Sigmoid colon (tissue), 6 donors: ENCODE measurements at regions not wholly inside any gene's neighbourhood (a gene's known extent, or its start where the extent isn't known, plus 50 kb on each side); places are given as distances from the start of the nearest gene placed in this dataset.

Source experiments
- DNase-seq: peaks from one replicate; pipeline ENCODE4 v3.0.0-alpha.2; 2019
- H3K27ac ChIP-seq, 4 donors: fragments of 200-600 bp; sonication (generic); one replicate each; pipeline ENCODE4 v1.5.1; 2016 to 2019; ENCODE audit warnings: mild to moderate bottlenecking in 1 of 4
- H3K27me3 ChIP-seq, 3 donors: fragments of 200-600 bp; sonication (generic); one replicate each; pipeline ENCODE4 v1.5.1; 2019; ENCODE audit warnings: mild to moderate bottlenecking in 1 of 3
- H3K36me3 ChIP-seq, 4 donors: fragments of 200-600 bp; sonication (generic); one replicate each; pipeline ENCODE4 v1.5.1; 2016 to 2019
- H3K4me1 ChIP-seq, 4 donors: fragments of 200-600 bp; sonication (generic); one replicate each; pipeline ENCODE4 v1.5.1; 2017 to 2019
- H3K4me3 ChIP-seq, 4 donors: fragments of 200-600 bp; sonication (generic); one replicate each; pipeline ENCODE4 v1.5.1; 2017 to 2019; ENCODE audit warnings: mild to moderate bottlenecking in 2 of 4, moderate library complexity in 1 of 4
- H3K9me3 ChIP-seq, 4 donors: fragments of 200-600 bp in 3 of 4; sonication (generic) in 3 of 4; one replicate each; pipeline versions ENCODE4 v1.5.1 to v1.6.1; 2013 to 2019
- EP300 ChIP-seq, 4 donors: sonication (generic); formaldehyde crosslinking; IDR thresholded peaks; one replicate each; pipeline ENCODE4 v1.6.1; 2017; ENCODE audit warnings: antibody characterized with exemption in 4 of 4
- POLR2A ChIP-seq, 2 donors: fragments of 450-650 bp; IDR thresholded peaks; one replicate each; pipeline ENCODE4 v1.6.1; 2016; ENCODE audit warnings: antibody characterized with exemption in 2 of 2, mild to moderate bottlenecking in 2 of 2, moderate library complexity in 2 of 2
- POLR2AphosphoS5 ChIP-seq, 4 donors: sonication (generic); formaldehyde crosslinking; IDR thresholded peaks; one replicate each; pipeline ENCODE4 v1.6.1; 2017; ENCODE audit warnings: antibody characterized with exemption in 4 of 4
- WGBS, 2 donors: extraction: QIAGEN DNeasy Blood & Tissue Kit; methylation state at CpG; one replicate each; pipeline ENCODE4 v1.1.7; 2013; 5-methylcytosine and 5-hydroxymethylcytosine counted together
- intact Hi-C: fragments of 100-400 bp; cut with DNase I; formaldehyde crosslinking; loops from one replicate; pipeline ENCODE4 v1.15.1; 2023
- TF ChIP-seq, protein P1 (sequence below), 4 experiments: fragments of 450-650 bp in 3 of 4; fragments of 200-600 bp in 1 of 4; IDR thresholded peaks; one replicate each; pipeline ENCODE4 v1.5.1; 2016 to 2019; ENCODE audit warnings: antibody characterized with exemption in 4 of 4, mild to moderate bottlenecking in 3 of 4, moderate library complexity in 2 of 4
- donor health status: healthy with polysubstance abuse.
- donor health status: healthy.

DNA sequence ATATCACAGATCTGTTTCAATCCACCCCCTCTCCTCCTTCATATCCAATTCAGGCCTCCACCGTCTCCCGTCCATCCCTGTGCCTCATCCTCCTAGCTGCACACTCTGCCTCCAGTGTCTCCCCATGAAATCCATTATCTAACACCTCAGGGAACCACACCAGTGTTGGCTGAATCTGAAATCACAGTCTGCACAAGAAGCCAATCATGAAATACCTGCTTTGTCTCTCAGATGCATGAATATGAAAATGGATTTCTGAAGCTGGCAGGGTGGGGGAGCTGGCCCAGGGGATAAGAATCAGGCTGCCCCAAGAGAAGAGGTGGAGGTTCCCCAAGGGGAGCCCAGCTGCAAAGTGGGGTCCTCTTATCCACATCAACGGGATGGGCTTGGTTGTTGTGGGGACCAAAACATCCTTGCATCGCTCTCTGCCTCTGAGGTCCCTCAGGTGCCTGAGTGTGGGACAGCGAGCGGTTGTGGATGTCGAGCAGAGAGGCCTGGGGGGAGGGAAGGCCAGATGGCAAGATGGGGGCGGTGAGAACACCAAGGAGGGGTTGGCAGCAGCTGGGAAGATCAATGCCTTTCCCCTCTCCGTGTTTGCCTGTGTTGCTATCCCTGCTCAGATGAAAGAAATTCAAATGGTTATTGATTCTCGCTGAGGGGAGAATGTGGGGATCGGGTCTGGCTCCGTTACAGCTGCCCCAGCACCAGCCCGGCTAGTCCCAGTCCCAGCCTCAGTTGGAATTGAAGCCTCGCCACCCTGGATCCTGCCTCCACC is 237.3 kb upstream of the POU3F1 start:
- no peak overlapping the region for H3K27ac ChIP-seq
- intact Hi-C loops = no loop called here
- no peak for DNase-seq

DNA sequence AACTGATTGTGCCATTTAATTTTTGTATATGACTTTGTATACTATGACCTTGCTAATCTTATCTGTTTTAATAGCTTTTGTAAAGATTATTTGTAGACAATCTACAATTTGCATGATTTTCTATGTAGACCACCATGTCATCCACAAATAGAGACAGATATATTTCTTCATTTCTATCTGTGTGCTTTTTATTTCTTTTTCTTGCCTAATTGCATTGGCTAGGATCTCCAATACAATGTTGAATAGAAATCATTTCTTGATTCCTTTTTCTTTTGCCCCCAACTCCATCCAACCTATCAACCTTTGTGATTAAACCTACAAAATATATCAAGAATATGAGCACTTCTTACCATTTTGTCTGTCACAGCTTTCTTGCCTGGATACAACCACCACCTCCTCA is 232.6 kb upstream of the POU3F1 start:
- TF ChIP-seq EP300 (IDR thresholded peaks at IDR 0.05) (no peak), POLR2A (IDR thresholded peaks at IDR 0.05) (no peak), POLR2AphosphoS5 (IDR thresholded peaks at IDR 0.05) (no peak)
- TF ChIP-seq, protein P1, sequence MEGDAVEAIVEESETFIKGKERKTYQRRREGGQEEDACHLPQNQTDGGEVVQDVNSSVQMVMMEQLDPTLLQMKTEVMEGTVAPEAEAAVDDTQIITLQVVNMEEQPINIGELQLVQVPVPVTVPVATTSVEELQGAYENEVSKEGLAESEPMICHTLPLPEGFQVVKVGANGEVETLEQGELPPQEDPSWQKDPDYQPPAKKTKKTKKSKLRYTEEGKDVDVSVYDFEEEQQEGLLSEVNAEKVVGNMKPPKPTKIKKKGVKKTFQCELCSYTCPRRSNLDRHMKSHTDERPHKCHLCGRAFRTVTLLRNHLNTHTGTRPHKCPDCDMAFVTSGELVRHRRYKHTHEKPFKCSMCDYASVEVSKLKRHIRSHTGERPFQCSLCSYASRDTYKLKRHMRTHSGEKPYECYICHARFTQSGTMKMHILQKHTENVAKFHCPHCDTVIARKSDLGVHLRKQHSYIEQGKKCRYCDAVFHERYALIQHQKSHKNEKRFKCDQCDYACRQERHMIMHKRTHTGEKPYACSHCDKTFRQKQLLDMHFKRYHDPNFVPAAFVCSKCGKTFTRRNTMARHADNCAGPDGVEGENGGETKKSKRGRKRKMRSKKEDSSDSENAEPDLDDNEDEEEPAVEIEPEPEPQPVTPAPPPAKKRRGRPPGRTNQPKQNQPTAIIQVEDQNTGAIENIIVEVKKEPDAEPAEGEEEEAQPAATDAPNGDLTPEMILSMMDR (IDR thresholded peaks at IDR 0.05) = no peak
- H3K4me1 ChIP-seq = no peaks in the 10 kb centered on the region
- H3K27ac ChIP-seq = no peak overlapping the region
- peaks cover 0 to 5% (median 1%) of the 10 kb centered on the region in 4 donors for H3K9me3 ChIP-seq
- no peaks in the 10 kb centered on the region for H3K36me3 ChIP-seq
- no peak overlapping the region for H3K4me3 ChIP-seq
- DNase-seq = no peak
- H3K27me3 ChIP-seq = peaks cover 0 to 5% (median 0%) of the 10 kb centered on the region in 3 donors
- intact Hi-C loops = no loop called here

More for the DNA sequence above, 237.3 kb upstream of the POU3F1 start:
- Histone ChIP-seq H3K27me3 (peaks cover 0 to 5% (median 0%) of the 10 kb centered on the region in 3 donors), H3K9me3 (peaks cover 0 to 5% (median 1%) of the 10 kb centered on the region in 4 donors), H3K36me3 (no peaks in the 10 kb centered on the region), H3K4me3 (no peak overlapping the region), H3K4me1 (no peaks in the 10 kb centered on the region)
- WGBS, 2 donors = 64 to 79% methylated on average over 14 of the region's 14 CpGs
- no peak for TF ChIP-seq POLR2A (IDR thresholded peaks at IDR 0.05)
- TF ChIP-seq POLR2AphosphoS5 (IDR thresholded peaks at IDR 0.05) = no peak
- TF ChIP-seq, protein P1 (IDR thresholded peaks at IDR 0.05) = no peak
- no peak for TF ChIP-seq EP300 (IDR thresholded peaks at IDR 0.05)

DNA sequence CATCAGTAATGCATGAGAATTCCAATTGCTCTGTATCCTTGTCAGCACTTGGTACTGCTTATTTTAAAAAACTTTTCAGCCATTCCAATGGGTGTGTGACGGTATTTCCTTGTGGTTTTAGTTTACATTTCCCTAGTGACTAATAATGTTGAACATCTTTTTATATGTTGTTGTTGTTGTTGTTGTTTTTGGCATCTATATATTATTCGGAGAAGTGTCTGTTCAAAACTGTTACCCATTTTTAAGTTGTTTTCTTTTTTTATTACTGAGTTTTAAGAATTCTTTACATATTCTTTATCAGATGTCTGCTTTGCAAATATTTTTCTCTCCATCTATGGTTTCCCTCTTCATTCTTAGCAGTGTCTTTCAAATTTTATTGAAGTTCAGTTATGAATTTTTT is 231.1 kb upstream of the POU3F1 start:
- H3K27me3 ChIP-seq = peaks cover 0 to 5% (median 0%) of the 10 kb centered on the region in 3 donors
- no peak for DNase-seq
- intact Hi-C loops = no loop called here
- H3K36me3 ChIP-seq = no peaks in the 10 kb centered on the region
- H3K27ac ChIP-seq = no peak overlapping the region
- TF ChIP-seq EP300 (IDR thresholded peaks at IDR 0.05) (no peak), POLR2AphosphoS5 (IDR thresholded peaks at IDR 0.05) (no peak), POLR2A (IDR thresholded peaks at IDR 0.05) (no peak)
- TF ChIP-seq, protein P1 (IDR thresholded peaks at IDR 0.05) = no peak
- no peaks in the 10 kb centered on the region for H3K4me1 ChIP-seq
- peaks cover 0 to 5% (median 1%) of the 10 kb centered on the region in 4 donors for H3K9me3 ChIP-seq
- WGBS, 2 donors = 86 to 89% methylated on average over 2 of the region's 2 CpGs
- H3K4me3 ChIP-seq = no peak overlapping the region

DNA sequence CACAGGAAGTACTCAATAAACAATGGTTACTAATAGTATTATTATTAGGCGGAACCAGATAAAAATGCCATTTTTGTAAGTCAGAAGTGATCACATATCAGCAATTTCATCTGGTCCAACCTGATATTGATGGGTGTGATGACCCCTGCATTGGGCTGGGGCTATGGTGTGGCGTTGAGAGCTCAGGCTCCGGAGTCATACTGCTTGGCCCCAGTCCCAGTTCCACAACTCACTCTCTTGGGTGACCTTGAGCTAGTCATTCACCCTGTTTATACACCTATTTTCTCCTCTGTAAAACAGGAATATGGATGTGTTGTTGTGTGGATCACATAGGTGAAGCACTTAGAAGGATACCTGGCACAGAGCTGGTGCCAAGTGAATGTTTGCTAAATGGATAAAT is 229.4 kb upstream of the POU3F1 start:
- intact Hi-C loops = no loop called here
- peak; percentile 6 for DNase-seq
- Histone ChIP-seq H3K4me3 (no peak overlapping the region), H3K27ac (no peak overlapping the region), H3K4me1 (no peaks in the 10 kb centered on the region), H3K9me3 (peaks cover 0 to 5% (median 1%) of the 10 kb centered on the region in 4 donors), H3K27me3 (peaks cover 0 to 9% (median 6%) of the 10 kb centered on the region in 3 donors), H3K36me3 (no peaks in the 10 kb centered on the region)
- TF ChIP-seq EP300 (IDR thresholded peaks at IDR 0.05) = no peak
- TF ChIP-seq, protein P1 (IDR thresholded peaks at IDR 0.05) = no peak
- 62 to 86% methylated on average over 3 of the region's 3 CpGs for WGBS, 2 donors
